HG02840 (cell line): ENCODE measurements at regions not wholly inside any gene's neighbourhood (a gene's known extent, or its start where the extent isn't known, plus 50 kb on each side); places are given as distances from the start of the nearest gene placed in this dataset.

ENCODE experiments used
- ATAC-seq: cut with Tn5 transposase; IDR thresholded peaks from one replicate; pipeline ENCODE4 v1.9.1; 2021; ENCODE audit warnings: mild to moderate bottlenecking, moderate library complexity, moderate number of reproducible peaks; ENCODE audit not compliant: unreplicated experiment, low FRiP score

DNA sequence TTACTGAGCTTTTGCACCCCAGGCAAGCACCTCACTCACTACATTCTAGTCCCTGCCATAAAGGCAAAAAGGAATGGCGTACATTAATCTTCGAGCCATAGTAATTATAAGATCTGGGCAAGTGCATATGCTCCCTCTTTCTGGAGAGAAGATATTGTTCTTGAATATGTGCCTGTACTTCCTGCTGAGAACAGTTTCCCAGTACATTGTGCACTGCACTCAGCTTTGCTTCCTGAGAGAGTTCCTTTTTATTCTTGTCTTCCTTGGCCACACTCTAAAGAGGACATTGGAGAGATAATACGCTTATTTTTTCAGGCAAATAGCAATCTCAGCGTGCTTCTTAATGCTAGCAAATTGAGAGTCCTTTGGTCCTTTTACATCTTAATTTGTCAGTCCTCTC is 909.0 kb upstream of the PCDH10 start:
- no peak for ATAC-seq

DNA sequence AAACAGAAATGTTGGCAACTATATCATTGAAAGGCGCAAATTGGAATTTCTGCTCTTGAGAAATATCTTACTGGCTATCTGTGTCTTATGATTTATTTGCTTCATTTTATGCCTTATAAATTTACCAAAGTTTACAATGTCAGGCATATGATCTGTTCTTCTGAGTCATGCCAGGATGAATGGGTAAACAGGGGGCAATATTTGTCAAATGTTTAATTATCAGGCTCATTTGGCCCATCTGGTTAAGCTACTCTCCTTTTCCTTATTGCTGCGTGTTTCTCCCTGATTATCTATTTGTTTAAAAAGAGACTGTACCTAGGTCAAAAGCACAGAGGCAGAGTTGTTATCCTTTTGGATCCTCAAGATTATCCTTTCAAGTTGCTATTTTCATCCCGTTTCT is 903.8 kb upstream of the PCDH10 start:
- no peak for ATAC-seq

DNA sequence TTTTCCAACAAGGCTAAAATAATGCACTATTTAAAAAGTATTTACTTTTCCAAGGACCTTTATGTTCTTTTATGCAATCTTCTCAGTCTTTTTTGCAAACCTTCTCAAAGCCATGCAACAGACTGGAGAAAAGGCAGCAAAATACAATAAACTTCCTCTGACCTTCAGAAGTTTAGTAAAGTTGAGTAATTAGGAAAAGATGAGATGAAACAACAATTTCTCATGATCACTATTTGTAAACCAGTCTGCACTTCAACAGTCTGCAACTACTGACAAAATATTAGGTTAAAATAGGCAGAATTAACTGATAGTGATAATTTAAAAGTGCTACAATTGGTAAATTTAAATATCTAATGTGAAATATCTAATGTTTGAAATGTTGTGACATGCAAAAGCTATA is 884.9 kb upstream of the PCDH10 start:
- ATAC-seq = no peak

DNA sequence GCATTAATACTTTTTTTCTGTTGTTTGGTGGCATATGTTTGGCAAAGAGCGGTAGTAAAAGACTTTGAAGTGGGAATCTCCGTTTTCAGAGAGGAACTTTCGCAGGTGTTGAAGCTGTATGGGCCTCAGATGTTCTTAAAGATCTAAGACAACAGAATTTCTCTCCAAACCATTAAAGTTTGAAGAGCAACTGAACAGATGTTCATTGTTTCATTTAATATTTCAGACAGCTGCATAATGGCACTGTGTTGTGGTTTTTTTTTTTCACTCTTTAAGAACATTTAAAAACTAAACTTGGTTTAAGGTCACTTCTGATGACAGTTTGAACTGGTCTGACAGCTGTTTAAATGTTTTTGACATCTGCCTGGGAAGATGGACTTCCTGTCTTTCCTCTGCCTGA is 882.7 kb upstream of the PCDH10 start:
- no peak for ATAC-seq

GRCh38 chr4:132267321-132267720 is 881.8 kb upstream of the PCDH10 start:
- no peak for ATAC-seq

DNA sequence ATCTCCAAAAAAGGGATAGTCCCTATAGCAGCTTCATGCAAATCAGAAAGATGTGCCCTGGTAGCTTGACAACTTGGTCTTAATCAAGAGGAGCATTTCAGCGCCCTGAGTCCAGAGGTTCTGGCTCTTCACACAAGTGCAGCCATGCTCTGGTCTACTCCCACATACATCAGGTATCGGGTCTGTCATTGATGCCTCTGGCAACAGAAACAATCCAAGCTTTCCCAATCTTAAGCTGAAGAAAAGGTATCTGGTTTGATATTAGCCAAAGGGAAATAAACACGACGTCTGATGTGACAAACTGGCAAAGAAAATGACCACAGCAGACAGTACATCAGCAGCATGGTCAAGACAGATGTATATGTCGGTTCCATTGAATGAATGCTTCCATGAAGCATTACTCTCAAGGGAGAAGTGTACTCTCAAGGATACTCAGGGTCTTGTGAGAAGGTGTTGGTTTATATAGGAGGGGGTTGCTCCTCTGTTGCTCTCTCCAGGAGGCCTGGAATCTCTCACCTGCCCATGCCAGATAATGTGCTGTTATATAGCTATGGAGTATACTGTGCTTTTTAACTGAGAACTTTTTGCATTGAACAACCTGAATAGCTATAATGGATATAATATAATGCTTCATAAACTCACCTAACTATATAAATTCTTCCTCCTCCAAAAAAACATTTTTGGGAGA is 879.6 kb upstream of the PCDH10 start:
- ATAC-seq = no peak

DNA sequence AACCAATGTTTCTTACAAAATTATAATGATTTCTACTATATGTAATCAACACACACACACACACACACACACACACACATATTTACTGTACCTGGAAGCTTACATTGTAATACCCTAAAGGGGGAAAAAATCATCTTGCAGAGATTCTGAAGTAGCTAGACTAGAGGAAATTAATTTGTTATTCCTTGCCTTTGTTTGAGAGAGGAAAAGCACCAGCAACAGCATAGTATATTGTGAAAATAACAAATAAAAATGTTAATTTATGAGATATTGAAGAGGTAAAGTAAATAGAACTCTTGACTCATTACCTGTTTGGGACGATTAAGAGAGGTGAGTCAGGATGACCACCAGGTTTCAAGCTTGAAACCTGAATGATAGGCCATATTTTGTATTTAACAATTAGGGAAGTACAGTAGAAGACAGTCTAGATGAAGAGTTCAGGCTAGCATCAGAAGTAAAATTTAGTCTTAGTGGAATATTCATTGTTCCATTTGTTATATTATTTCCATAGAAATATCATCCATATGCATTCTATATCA is 873.4 kb upstream of the PCDH10 start:
- ATAC-seq = no peak

- no peak for ATAC-seq
Measured at GRCh38 chr4:132276185-132276584, 872.9 kb upstream of the PCDH10 start.

DNA sequence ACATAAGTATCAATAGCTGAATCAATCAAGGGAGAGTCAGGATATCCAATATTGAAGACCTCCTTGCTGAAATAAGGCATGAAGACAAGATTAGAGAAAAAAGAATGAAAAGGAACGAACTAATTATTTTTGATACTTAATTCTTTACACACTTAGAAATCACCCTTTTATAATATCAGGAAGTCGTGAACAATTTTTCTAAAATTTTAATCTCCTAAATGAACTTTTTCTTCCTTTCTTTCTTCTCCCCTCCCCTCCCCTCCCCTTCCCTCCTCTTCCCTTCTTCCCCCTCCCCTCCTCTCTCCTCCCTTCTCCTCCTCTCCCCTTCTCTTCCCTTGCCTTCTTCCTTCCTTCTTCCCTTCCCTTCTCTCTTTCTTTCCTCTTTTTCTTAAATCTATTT is 872.1 kb upstream of the PCDH10 start:
- no peak for ATAC-seq

DNA sequence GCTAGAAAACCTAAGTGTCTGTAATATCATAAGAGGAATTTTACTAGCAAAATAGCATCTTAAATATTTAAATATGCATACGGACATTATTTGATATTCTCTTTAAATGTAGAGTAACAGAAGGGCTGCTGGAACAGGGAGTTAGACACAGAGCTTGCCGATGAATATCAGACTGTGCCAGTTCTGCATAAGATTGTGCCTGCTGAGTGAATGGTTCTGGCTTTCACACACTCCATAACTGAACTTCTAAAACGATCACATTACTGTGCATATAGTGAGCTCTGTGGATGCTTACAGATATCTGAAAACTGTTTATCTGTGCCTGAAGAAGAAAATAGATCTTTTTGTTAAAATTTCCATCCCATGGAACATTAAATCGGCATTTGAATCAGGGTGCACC is 867.4 kb upstream of the PCDH10 start:
- ATAC-seq = no peak

- ATAC-seq = no peak
Measured at GRCh38 chr4:132284910-132285426, 864.1 kb upstream of the PCDH10 start.

GRCh38 chr4:132297346-132297745 is 851.7 kb upstream of the PCDH10 start:
- ATAC-seq = no peak

DNA sequence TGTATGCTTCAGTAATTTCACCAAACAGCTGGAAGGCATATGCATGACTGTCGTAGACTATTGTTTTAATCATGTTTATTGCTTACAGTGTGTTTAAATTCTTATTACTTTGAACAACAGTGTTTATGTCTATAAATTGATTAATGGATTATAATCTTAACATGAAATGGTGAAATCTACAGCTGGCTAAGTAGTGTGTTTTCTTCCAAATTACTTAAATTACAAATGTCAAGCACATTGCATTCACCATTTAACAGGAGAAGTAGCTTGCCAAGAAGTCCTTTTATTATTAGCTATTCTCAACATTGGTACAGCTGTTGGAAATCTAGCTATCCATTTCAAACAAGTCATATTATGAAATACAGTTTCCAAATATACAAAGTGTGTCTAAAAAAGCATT is 849.3 kb upstream of the PCDH10 start:
- no peak for ATAC-seq

DNA sequence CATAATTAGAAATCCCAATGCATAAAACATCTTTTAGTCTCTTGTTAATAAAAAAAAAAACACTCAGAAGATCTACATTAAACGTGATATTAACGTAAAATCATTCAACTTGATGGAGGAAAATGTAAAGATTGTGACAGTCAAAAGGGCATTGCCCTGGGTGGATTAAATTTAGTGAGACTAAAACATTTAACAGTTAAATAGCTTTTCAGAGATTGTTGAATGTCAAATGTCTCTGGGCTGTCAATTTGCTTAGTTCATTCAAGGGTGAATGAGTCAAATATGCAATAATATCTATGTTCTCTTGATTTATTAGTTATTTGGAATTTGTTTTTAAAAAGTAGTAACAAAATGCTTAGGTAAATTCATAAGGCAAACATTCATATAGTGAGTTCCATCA is 836.6 kb upstream of the PCDH10 start:
- ATAC-seq = no peak

DNA sequence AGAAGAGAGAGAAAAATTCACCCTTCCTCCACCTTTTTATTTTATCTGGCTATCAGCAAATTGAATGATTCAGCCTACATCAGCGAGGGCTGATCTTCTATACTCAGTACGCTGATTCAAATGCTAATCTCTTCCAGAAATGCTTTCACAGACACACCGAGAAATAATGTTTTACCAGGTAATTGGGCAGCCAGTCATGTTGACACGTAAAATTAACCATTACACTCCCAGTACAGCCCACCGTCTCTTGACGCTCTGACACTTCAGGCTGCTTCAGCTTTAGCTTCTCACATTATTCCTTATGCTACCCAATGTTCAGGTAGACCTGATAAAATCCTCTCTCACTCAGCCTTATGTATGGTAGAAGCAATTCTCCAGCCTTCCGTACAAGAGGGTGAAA is 835.2 kb upstream of the PCDH10 start:
- no peak for ATAC-seq

GRCh38 chr4:132316738-132317137 is 832.4 kb upstream of the PCDH10 start:
- no peak for ATAC-seq

GRCh38 chr4:132317923-132318322 is 831.2 kb upstream of the PCDH10 start:
- no peak for ATAC-seq

- ATAC-seq = no peak
Measured at GRCh38 chr4:132328761-132329160, 820.3 kb upstream of the PCDH10 start.

DNA sequence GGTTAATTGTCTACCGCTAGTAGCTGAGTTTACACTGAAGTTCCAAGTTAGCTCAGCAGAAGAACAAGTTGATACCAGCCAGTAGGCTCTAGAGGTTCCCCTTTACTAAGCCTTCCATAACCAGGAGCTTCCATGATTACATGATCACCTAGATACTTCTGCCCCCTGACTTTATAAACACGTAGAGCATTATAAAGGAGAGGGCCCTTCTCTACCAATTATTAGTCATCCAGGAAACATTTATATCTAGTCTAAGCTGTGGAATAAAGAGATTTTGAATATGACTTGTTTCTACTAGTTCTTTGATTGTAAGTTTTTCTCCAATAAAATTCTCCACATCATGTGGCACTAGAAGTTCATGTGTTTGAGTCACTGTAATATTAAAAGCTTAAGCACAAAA is 818.1 kb upstream of the PCDH10 start:
- no peak for ATAC-seq

- ATAC-seq = no peak
Measured at GRCh38 chr4:132332932-132333723, 816.0 kb upstream of the PCDH10 start.

DNA sequence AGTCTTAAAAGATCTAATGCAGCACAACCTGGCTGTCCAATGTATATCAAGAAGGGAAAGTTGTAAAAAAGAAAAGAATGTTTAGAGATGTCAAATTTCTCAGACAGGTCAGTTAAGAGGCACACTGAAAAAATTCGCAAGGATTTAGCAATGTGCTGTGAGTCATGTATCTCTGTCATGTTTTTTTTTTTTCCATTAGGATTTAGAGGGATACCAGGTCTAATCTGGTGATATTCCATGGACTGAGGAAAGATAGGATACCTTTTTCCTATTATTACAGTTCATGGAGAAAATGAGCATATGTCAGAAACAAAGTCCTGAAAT is 815.4 kb upstream of the PCDH10 start:
- no peak for ATAC-seq

DNA sequence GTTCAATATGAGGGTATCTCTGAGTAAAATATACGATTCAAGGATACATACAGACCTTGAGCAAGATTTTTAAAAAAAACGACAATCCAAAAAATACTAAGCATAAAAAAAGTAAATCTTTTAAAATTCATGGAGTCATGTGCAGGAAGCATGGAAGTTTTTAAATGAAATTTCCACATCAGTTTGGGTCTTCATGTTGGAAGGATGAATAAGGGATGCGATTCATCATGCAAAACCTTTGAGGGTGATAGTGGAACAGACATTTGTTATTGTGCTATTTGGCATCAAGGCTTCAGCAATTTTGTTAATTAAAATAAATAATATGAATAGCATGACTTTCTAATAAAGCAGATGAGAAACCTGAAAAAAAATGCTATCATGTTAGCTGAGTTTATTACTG is 815.0 kb upstream of the PCDH10 start:
- ATAC-seq = no peak
